ENCODE measurements at regions not wholly inside any gene's neighbourhood (a gene's known extent, or its start where the extent isn't known, plus 50 kb on each side); places are given as distances from the start of the nearest gene placed in this dataset.

GRCh38 chr2:215849771-215850170, 163.6 kb downstream of the MREG start:
- no peak overlapping the region for H3K4me3 ChIP-seq (ENCODE audit: low read length)
- no peak for TF ChIP-seq ZNF274 (IDR thresholded peaks at IDR 0.05; ENCODE audit: low read depth, low read length)

- TF ChIP-seq ZNF274 (IDR thresholded peaks at IDR 0.05; ENCODE audit: low read depth, low read length): no peak
- no peak overlapping the region for H3K4me3 ChIP-seq (ENCODE audit: low read length)
Observed at GRCh38 chr2:215848698-215849097, 164.7 kb downstream of the MREG start.

DNA sequence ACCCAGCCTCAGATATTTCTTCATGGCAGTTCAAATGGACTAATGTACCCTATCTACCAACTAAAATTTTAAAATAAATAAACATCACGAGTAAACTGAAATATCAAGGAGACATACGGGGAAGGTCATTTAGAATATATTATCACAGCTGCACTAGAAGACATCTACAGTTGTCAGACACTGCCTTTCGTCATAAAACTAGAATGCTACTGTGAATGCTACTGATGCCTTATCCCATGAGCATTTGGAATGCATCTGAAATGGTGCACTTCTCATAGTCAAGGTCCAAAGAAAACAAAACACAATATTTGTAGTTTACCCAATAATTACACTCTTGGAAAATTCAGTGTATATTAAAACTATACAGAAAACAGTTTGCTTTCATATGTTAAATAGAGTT, 165.2 kb downstream of the MREG start:
- no peak for TF ChIP-seq ZNF274 (IDR thresholded peaks at IDR 0.05; ENCODE audit: low read depth, low read length)

GRCh38 chr2:215847718-215848117, 165.6 kb downstream of the MREG start:
- TF ChIP-seq ZNF274 (IDR thresholded peaks at IDR 0.05; ENCODE audit: low read depth, low read length): no peak
- no peak overlapping the region for H3K4me3 ChIP-seq (ENCODE audit: low read length)

More for the DNA sequence above, 165.2 kb downstream of the MREG start:
- H3K4me3 ChIP-seq (ENCODE audit: low read length): no peak overlapping the region

DNA sequence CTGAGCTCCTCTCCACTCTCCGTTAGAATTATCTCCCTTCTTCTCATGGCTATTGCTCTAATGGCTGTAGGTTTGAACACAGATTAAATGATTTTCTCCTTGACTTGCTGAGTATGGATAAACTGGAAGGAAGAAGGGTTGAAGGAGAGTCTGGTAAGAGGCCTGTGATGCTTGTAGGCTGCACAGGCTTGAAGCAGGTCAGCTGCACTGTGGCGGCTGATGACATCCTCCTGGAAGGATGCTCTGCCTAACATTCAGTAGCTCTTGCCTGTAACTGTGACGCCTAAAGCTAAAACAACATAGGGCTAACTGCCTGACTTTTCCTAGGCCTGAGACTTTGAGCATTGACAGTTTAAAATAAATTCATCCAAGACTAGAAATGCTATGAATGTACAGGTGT, 166.3 kb downstream of the MREG start:
- no peak overlapping the region for H3K4me3 ChIP-seq (ENCODE audit: low read length)
- TF ChIP-seq ZNF274 (IDR thresholded peaks at IDR 0.05; ENCODE audit: low read depth, low read length): no peak

- no peak overlapping the region for H3K4me3 ChIP-seq (ENCODE audit: low read length)
- no peak for TF ChIP-seq ZNF274 (IDR thresholded peaks at IDR 0.05; ENCODE audit: low read depth, low read length)
Observed at GRCh38 chr2:215845839-215846586, 167.3 kb downstream of the MREG start.

DNA sequence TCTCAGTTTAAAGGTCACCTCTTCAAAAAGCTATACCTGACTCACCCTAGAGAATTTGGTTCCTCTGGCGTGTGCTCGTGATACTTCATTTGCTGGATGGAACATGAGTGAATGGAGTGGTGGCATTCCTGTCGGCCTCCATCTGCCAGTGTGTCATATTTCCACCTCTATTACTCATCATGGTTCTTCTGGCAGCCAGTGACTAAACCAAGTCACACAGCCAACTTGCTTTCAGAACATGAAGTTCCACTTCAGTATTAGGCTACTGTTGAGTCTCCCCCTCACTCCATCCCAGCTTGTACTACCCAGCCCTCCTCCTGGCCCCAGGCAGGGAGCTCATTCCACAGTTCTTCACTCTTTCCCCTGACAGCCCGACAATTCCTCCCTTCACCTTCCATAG, 169.8 kb downstream of the MREG start:
- no peak for TF ChIP-seq ZNF274 (IDR thresholded peaks at IDR 0.05; ENCODE audit: low read depth, low read length)
- H3K4me3 ChIP-seq (ENCODE audit: low read length): no peak overlapping the region

- TF ChIP-seq ZNF274 (IDR thresholded peaks at IDR 0.05; ENCODE audit: low read depth, low read length): no peak
- H3K4me3 ChIP-seq (ENCODE audit: low read length): no peak overlapping the region
Observed at GRCh38 chr2:215841175-215841816, 172.1 kb downstream of the MREG start.

GRCh38 chr2:215839816-215840215, 173.5 kb downstream of the MREG start:
- H3K4me3 ChIP-seq (ENCODE audit: low read length): no peak overlapping the region

DNA sequence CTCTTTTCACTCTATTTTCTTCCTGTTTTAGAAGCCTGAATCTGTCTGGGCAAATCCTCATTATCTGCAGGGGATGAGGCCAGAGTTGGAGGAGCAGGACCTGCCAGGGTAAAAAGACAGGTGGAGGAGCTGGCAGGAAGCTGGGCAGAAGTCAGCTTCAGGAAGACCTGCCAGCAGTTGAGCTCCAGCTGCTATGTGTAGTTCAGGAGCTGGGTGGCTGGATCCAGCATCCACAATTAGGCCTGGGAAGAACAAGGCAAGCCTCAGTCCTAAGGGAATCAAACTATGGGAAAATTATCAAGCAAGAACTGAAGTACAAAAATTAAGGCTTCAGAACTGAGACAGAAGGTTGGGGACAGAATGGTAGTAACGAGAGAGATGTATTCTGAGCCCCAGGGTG, 174.0 kb downstream of the MREG start:
- H3K4me3 ChIP-seq (ENCODE audit: low read length): no peak overlapping the region
- TF ChIP-seq ZNF274 (IDR thresholded peaks at IDR 0.05; ENCODE audit: low read depth, low read length): no peak

More at GRCh38 chr2:215839816-215840215, 173.5 kb downstream of the MREG start:
- TF ChIP-seq ZNF274 (IDR thresholded peaks at IDR 0.05; ENCODE audit: low read depth, low read length): no peak

- H3K4me3 ChIP-seq (ENCODE audit: low read length): no peak overlapping the region
- no peak for TF ChIP-seq ZNF274 (IDR thresholded peaks at IDR 0.05; ENCODE audit: low read depth, low read length)
Observed at GRCh38 chr2:215836881-215837280, 176.5 kb downstream of the MREG start.

DNA sequence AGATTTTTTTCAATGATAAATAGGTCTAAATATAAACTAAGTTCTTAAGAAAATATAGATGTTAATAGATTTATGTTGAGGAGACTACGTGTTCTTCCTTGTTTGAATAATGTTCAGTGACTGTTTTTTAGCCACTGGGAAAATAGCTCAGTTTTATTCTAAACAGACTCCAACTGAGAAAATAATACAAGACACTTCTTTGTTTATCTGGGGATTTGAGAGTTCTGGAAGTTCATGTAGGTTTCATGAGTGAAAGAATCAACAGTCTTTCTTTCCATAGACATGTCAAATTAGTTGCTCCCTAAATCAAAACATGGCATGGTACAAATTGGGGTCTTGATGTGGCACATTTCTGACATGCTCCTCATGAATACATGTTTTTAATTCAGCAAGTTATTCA, 177.7 kb downstream of the MREG start:
- TF ChIP-seq ZNF274 (IDR thresholded peaks at IDR 0.05; ENCODE audit: low read depth, low read length): no peak
- H3K4me3 ChIP-seq (ENCODE audit: low read length): no peak overlapping the region

GRCh38 chr2:215835231-215835630, 178.1 kb downstream of the MREG start:
- no peak for TF ChIP-seq ZNF274 (IDR thresholded peaks at IDR 0.05; ENCODE audit: low read depth, low read length)
- H3K4me3 ChIP-seq (ENCODE audit: low read length): no peak overlapping the region

GRCh38 chr2:215833531-215834162, 179.7 kb downstream of the MREG start:
- H3K4me3 ChIP-seq (ENCODE audit: low read length): no peak overlapping the region
- TF ChIP-seq ZNF274 (IDR thresholded peaks at IDR 0.05; ENCODE audit: low read depth, low read length): no peak

DNA sequence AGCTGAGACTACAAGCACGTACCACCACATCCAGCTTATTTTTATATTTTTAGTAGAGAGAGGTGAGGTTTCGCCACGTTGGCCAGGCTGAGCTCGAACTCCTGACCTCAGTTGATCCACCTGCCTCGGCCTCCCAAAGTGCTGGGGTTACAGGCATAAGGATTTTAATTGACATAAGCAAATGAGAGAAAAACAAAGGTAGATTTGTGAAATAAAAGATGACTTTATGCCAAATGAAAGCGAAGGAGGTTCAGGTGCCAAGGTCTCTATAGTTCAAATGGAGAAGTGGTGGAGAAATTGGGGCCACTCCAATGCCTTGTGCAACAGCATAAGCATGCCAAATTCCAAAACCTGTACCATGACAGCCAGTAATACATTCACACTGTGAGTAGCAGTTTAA, 180.6 kb downstream of the MREG start:
- no peak overlapping the region for H3K4me3 ChIP-seq (ENCODE audit: low read length)
- no peak for TF ChIP-seq ZNF274 (IDR thresholded peaks at IDR 0.05; ENCODE audit: low read depth, low read length)
